OCI-LY3 (cell line): ENCODE measurements at regions not wholly inside any gene's neighbourhood (a gene's known extent, or its start where the extent isn't known, plus 50 kb on each side); places are given as distances from the start of the nearest gene placed in this dataset.
A peak's percentile ranks its signal among the peaks of the same experiment; 100 is the strongest.

Source experiments
- H2AFZ ChIP-seq: fragments of 200-600, 300-600 bp; shearing (Covaris generic); 2 replicates; pipeline ENCODE4 v1.6.0; 2014; ENCODE audit warnings: antibody characterized with exemption, low read depth, low read length
- H3K27ac ChIP-seq: fragments of 200-600, 300-600 bp; sonication (generic); 2 replicates; pipeline ENCODE4 v1.5.1; 2014; ENCODE audit warnings: mild to moderate bottlenecking, low read length, moderate library complexity, mixed read lengths
- H3K27me3 ChIP-seq: fragments of 200-600, 300-600 bp; sonication (generic); 2 replicates; pipeline ENCODE4 v1.6.1; 2014; ENCODE audit warnings: low read depth, low read length, mixed read lengths
- H3K36me3 ChIP-seq: fragments of 200-600, 300-600 bp; sonication (generic); replicated peaks from 2 replicates; pipeline ENCODE3; 2014; ENCODE audit warnings: low read depth, low read length, mixed read lengths
- H3K4me1 ChIP-seq: fragments of 300-600, 200-600 bp; sonication (generic); 2 replicates; pipeline ENCODE4 v1.6.1; 2014; ENCODE audit warnings: low read length, mixed read lengths
- H3K4me2 ChIP-seq: fragments of 200-600, 300-600 bp; sonication (generic); 2 replicates; pipeline ENCODE4 v1.6.1; 2014; ENCODE audit warnings: low read length, mixed read lengths
- H3K4me3 ChIP-seq: fragments of 300-600, 200-600 bp; sonication (generic); 2 replicates; pipeline ENCODE4 v1.5.1; 2014; ENCODE audit warnings: antibody characterized with exemption, mild to moderate bottlenecking, low read length, moderate library complexity
- H3K79me2 ChIP-seq: fragments of 300-600, 200-600 bp; shearing (Covaris generic); 2 replicates; pipeline ENCODE4 v1.6.1; 2014; ENCODE audit warnings: mild to moderate bottlenecking, low read length, mixed read lengths
- H3K9ac ChIP-seq: fragments of 300-600, 200-600 bp; shearing (Covaris generic); 2 replicates; pipeline ENCODE4 v1.6.0; 2014; ENCODE audit warnings: mild to moderate bottlenecking, low read length, moderate library complexity
- H3K9me3 ChIP-seq: fragments of 200-600, 300-600 bp; shearing (Covaris generic); 2 replicates; pipeline ENCODE4 v1.6.1; 2014; ENCODE audit warnings: low read length, mixed read lengths; ENCODE audit not compliant: insufficient read depth
- H4K20me1 ChIP-seq: fragments of 200-600, 300-600 bp; sonication (generic); 2 replicates; pipeline ENCODE4 v1.6.1; 2016; ENCODE audit warnings: low read length, mixed read lengths; ENCODE audit not compliant: insufficient read depth
- CTCF ChIP-seq: fragments of 200-600, 300-600 bp; sonication (generic); IDR thresholded peaks from 2 replicates; pipeline ENCODE4 v1.5.1; 2014; ENCODE audit warnings: antibody characterized with exemption, low read length, low read depth
- EZH2phosphoT487 ChIP-seq: fragments of 200-600 bp; shearing (Covaris generic); IDR thresholded peaks from 2 replicates; pipeline ENCODE4 v1.6.1; 2018; ENCODE audit warnings: antibody characterized with exemption, mixed run types, low read depth

- no peaks in the 10 kb centered on the region for H3K36me3 ChIP-seq
- no peak overlapping the region for H3K27ac ChIP-seq
- H3K9me3 ChIP-seq = no peaks in the 10 kb centered on the region
- H2AFZ ChIP-seq = no peak overlapping the region
- H3K79me2 ChIP-seq = no peaks in the 10 kb centered on the region
- H3K9ac ChIP-seq = no peak overlapping the region
- H3K4me2 ChIP-seq = peak overlapping the region; percentile 11; the same call in 1 of the 2 replicates
- no peak for TF ChIP-seq CTCF
- TF ChIP-seq EZH2phosphoT487 = no peak
- peaks cover 6% of the 10 kb centered on the region; the same call in 1 of the 2 replicates for H3K4me1 ChIP-seq
- H4K20me1 ChIP-seq = no peaks in the 10 kb centered on the region
- H3K4me3 ChIP-seq = no peak overlapping the region
- peaks cover 30% of the 10 kb centered on the region for H3K27me3 ChIP-seq
Observed at GRCh38 chr9:90972057-90972456, 170.4 kb downstream of the SYK start.

- TF ChIP-seq CTCF (no peak), EZH2phosphoT487 (no peak)
- Histone ChIP-seq H4K20me1 (no peaks in the 10 kb centered on the region), H3K4me2 (no peak overlapping the region), H3K9me3 (no peaks in the 10 kb centered on the region), H3K36me3 (no peaks in the 10 kb centered on the region), H3K4me3 (no peak overlapping the region), H2AFZ (no peak overlapping the region), H3K27ac (no peak overlapping the region), H3K4me1 (peaks cover 6% of the 10 kb centered on the region; the same call in 1 of the 2 replicates), H3K27me3 (peaks cover 42% of the 10 kb centered on the region), H3K9ac (no peak overlapping the region), H3K79me2 (no peaks in the 10 kb centered on the region)
Observed at GRCh38 chr9:90974016-90974415, 172.4 kb downstream of the SYK start.

DNA sequence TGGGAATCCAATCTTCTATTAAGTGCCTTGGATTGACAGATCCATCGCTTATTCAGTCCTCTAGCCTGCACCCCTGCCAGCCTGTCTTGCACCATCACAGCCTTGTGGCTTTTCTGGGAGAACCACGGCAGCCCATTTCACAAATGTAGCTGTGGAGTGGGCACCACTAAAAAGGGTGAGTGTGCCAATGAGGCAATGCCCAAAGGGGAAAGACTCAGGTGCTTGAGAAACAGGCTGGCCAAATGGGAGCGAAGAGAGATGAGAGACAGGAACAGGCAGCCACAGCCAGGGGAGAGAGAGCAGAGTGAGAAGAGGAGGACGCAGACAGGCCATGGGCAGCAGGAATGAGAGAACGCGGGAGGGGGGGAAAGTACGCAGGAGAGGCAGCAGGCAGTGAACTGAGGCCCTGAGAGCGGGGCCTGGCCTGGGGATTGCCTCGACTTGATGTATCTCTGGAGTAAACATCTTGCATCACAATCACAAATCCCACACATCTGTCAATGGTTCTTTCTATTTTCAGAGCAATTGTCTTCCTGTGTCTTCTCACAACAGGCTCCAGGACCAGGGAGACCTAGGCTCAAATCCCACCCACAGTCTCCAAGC is 173.1 kb downstream of the SYK start:
- no peaks in the 10 kb centered on the region for H3K79me2 ChIP-seq
- no peaks in the 10 kb centered on the region for H4K20me1 ChIP-seq
- H3K4me1 ChIP-seq = peaks cover 6% of the 10 kb centered on the region; the same call in 1 of the 2 replicates
- peaks cover 50% of the 10 kb centered on the region for H3K27me3 ChIP-seq
- no peak overlapping the region for H3K4me3 ChIP-seq
- no peaks in the 10 kb centered on the region for H3K9me3 ChIP-seq
- TF ChIP-seq CTCF = no peak
- no peak overlapping the region for H3K9ac ChIP-seq
- no peaks in the 10 kb centered on the region for H3K36me3 ChIP-seq
- no peak overlapping the region for H3K4me2 ChIP-seq
- H3K27ac ChIP-seq = no peak overlapping the region
- no peak overlapping the region for H2AFZ ChIP-seq

GRCh38 chr9:90975781-90976538 is 174.3 kb downstream of the SYK start:
- TF ChIP-seq CTCF (no peak), EZH2phosphoT487 (no peak)
- H3K9me3 ChIP-seq = no peaks in the 10 kb centered on the region
- no peak overlapping the region for H3K9ac ChIP-seq
- H2AFZ ChIP-seq = no peak overlapping the region
- H3K4me2 ChIP-seq = no peak overlapping the region
- no peak overlapping the region for H3K27ac ChIP-seq
- peaks cover 6% of the 10 kb centered on the region; the same call in 1 of the 2 replicates for H3K4me1 ChIP-seq
- no peaks in the 10 kb centered on the region for H3K36me3 ChIP-seq
- no peak overlapping the region for H3K4me3 ChIP-seq
- peaks cover 58% of the 10 kb centered on the region for H3K27me3 ChIP-seq
- H3K79me2 ChIP-seq = no peaks in the 10 kb centered on the region
- no peaks in the 10 kb centered on the region for H4K20me1 ChIP-seq
